GM08714 (cell line): ENCODE measurements at regions not wholly inside any gene's neighbourhood (a gene's known extent, or its start where the extent isn't known, plus 50 kb on each side); places are given as distances from the start of the nearest gene placed in this dataset.
"Not testable (repeated sequence)": the region's sequence is repeated elsewhere in the genome, so short reads cannot be mapped to it uniquely, and the experiment has no call there.

Experiments
- H3K4me3 ChIP-seq: fragments of 200-500 bp; sonication (Bioruptor generic); 2 replicates; pipeline ENCODE4 v1.5.1; 2014; ENCODE audit warnings: mild to moderate bottlenecking, low read length, inconsistent platforms
- ZNF274 ChIP-seq: IDR thresholded peaks from 2 replicates; pipeline ENCODE4 v1.6.1; 2012; ENCODE audit warnings: mild to moderate bottlenecking, low read depth, low read length

GRCh38 chr4:53866055-53866454 lies 198.3 kb downstream of the CHIC2 start:
- H3K4me3 ChIP-seq: no peak overlapping the region
- no peak for TF ChIP-seq ZNF274

- no peak for TF ChIP-seq ZNF274
- no peak overlapping the region for H3K4me3 ChIP-seq
These were observed 199.4 kb downstream of the CHIC2 start for GRCh38 chr4:53865054-53865453.

- no peak overlapping the region for H3K4me3 ChIP-seq
- no peak for TF ChIP-seq ZNF274
These were observed 200.6 kb downstream of the CHIC2 start for GRCh38 chr4:53863736-53864365.

DNA sequence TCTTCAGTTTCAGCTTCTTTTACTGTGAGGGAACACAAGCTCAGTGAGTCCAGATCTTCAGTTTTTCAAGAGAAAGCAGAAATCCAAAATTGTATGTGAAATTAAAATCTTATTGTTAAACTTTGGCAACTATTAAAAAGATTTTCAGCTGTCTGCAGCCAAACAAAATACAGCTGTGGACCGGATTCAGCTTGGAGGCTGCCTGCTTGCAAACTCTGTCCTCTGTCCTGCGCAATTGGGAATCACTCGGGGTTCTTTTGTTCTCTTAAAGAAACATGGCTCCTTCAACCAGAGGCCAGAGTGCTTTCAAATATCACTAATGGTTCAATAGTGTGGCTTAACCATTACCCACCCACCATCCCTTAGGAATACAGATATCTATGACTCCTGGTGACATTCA lies 201.2 kb downstream of the CHIC2 start:
- no peak for TF ChIP-seq ZNF274
- no peak overlapping the region for H3K4me3 ChIP-seq

GRCh38 chr4:53861856-53862610 lies 202.4 kb downstream of the CHIC2 start:
- no peak overlapping the region for H3K4me3 ChIP-seq
- no peak for TF ChIP-seq ZNF274

DNA sequence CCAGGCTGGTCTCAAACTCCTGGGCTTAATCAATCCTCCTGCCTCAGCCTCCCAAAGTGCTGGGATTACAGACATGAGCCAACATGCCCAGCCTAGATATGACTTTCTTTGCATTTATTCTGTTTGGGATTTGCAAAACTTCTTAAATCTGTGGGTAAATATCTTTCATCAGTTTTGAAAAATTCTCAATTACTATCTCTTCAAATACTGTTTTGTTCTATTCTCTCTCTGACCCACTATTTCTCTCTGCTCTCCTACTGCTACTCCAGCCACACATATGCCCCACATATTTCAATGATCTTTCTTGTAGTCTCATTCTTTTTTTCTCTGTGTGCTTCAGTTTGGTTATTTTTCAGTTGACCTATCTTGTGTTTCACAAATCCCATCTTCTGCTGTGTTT lies 205.1 kb downstream of the CHIC2 start:
- no peak for TF ChIP-seq ZNF274
- H3K4me3 ChIP-seq: no peak overlapping the region

DNA sequence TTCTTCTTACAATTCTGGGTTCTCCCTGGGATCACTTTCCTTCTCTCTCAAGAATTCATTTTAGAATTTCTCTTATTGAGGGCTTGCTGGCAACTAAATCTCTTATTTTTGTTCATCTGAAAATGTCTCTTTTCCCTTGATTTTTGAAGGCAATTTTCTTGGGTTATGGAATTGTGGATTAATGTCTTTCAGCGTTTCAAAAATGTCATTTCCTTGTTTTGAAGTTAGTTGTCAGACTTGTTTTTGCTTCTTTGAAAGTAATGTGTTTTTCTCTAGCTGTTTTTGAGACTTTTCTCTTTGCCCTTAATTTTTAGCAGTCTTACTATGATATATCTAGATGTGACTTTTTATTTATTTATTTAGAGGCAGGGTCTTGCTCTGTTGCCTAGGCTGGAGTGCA lies 205.7 kb downstream of the CHIC2 start:
- no peak overlapping the region for H3K4me3 ChIP-seq
- no peak for TF ChIP-seq ZNF274

DNA sequence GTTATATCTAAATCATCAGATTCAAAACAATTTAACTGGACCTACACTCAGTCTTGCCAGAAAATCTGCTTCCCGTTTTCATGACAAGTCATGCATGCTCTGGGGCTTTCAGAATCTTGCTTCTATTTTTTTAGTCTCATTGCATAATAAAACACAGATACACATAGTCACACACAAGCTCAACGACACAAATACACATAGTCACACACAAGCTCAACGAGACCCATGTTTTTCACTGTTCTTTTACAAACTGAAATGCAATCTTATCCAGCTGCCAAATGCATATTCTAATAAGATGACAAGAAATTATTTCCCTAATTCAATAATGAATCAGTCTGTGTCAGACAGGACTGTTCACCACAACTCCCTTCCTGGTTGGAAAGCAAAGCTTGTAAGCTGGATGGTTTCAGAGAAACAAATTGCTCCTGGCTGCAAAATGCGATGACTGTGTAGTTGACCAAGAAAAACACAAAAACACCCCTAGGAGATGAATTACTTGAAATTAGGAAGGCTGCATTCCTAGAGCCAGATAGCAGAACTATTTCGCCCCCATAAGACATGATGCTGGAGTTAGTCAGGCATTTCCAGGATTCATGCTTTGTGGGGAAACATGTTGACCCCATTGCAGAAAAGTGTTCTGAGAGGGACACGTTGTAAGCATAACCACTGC lies 208.7 kb downstream of the CHIC2 start:
- no peak for TF ChIP-seq ZNF274
- H3K4me3 ChIP-seq: no peak overlapping the region

- no peak for TF ChIP-seq ZNF274
- H3K4me3 ChIP-seq: no peak overlapping the region
These were observed 209.3 kb downstream of the CHIC2 start for GRCh38 chr4:53854991-53855568.

- TF ChIP-seq ZNF274: no peak
These were observed 212.1 kb downstream of the CHIC2 start for GRCh38 chr4:53852343-53852742.

DNA sequence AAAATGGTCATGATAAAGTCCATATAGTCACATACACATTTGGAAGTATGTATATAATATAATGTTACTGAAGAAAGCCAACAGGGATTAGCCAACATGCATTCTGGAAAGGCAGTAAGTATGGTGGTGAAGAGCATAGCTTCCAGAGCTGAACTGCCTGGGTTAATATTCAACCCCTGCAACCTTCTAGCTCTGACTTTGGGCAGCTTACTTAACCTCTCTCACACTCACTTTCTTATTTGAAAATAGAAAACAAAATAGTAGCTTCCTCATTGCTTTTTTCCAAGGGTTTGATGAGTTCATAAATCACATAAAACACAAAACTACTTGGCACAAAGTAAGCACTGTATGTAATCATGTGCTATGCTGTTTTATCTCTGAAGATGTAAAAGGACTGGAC lies 216.4 kb downstream of the CHIC2 start:
- no peak overlapping the region for H3K4me3 ChIP-seq
- no peak for TF ChIP-seq ZNF274

More at GRCh38 chr4:53852343-53852742, 212.1 kb downstream of the CHIC2 start:
- H3K4me3 ChIP-seq: no peak overlapping the region

GRCh38 chr4:53844551-53844950 lies 219.9 kb downstream of the CHIC2 start:
- no peak overlapping the region for H3K4me3 ChIP-seq
- no peak for TF ChIP-seq ZNF274

DNA sequence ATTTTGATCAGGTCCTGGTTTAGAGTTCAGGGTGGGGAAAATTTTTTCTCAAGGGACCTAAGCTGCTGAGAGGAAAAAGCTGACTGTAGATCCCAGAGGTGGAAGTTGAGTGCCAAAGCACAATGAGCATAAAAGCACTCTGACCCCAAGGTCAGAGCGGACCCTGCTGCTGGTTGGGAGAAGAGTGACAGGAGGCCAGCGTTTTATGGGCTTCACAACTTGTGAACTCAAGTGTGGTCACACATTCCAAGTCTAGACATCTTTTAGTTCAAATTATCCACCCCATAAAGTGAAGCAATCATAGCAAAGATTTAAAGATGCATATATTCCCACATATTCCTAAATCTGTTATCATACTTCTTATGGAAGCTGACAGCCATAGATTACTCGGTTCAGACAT lies 220.3 kb downstream of the CHIC2 start:
- no peak for TF ChIP-seq ZNF274

DNA sequence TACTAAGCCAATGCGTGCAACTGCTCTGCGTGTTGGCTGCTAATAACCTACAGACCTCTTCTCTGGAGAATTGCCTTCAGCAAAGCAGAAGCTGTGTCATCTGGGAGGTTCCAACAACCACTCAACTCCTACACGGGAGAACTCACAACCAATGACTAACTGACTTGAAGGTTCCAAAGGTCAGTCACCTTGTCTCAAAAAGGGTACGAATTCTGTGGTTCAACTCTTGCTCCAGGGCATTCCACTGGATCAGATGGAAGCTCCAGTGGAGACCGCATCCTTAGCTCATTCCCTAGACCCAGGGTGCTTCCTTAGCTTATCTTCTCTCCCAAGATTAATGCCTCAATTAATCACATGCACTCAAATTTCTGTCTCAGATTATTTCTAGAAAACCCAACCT lies 222.7 kb downstream of the CHIC2 start:
- no peak overlapping the region for H3K4me3 ChIP-seq
- TF ChIP-seq ZNF274: no peak

More for the DNA sequence above, 220.3 kb downstream of the CHIC2 start:
- no peak overlapping the region for H3K4me3 ChIP-seq

- no peak for TF ChIP-seq ZNF274
- H3K4me3 ChIP-seq: no peak overlapping the region
These were observed 223.8 kb downstream of the CHIC2 start for GRCh38 chr4:53840643-53841042.

GRCh38 chr4:53833302-53834003 lies 231.0 kb downstream of the CHIC2 start:
- not testable (repeated sequence) for H3K4me3 ChIP-seq
